IMR-90 (cell line): ENCODE measurements at regions not wholly inside any gene's neighbourhood (a gene's known extent, or its start where the extent isn't known, plus 50 kb on each side); places are given as distances from the start of the nearest gene placed in this dataset.

Source experiments
- ATAC-seq: fragments of 200-7000 bp; cut with Tn5 transposase; 2 replicates; pipeline ENCODE4 v1.9.1; 2020; ENCODE audit warnings: low read depth, mild to moderate bottlenecking, moderate library complexity
- BruUV-seq: library from RNA; stranded (reverse); fragments of 400-500 nt; replicated peaks from 2 replicates; lab custom pipeline; 2021; lab: Mats Ljungman, UMichigan
- CTCF ChIA-PET: fragments of 300-600 bp; formaldehyde crosslinking; extraction: SDS; loops from one replicate; lab custom pipeline; 2021; ENCODE audit warnings: antibody characterized with exemption; lab: Yijun Ruan, JAX
- POLR2A ChIA-PET: fragments of 300-600 bp; sonication (Branson Sonifier 250); formaldehyde crosslinking; loops from one replicate; lab custom pipeline; 2022; ENCODE audit warnings: antibody characterized with exemption; ENCODE audit not compliant: unreplicated experiment; lab: Charles Lee
- DNase-seq: peaks from one replicate; pipeline ENCODE4 v3.0.0; 2013
- H2AFZ ChIP-seq: replicated peaks from 2 replicates; pipeline ENCODE3; 2013; ENCODE audit warnings: low read length, mild to moderate bottlenecking; ENCODE audit not compliant: poor library complexity
- H2AK5ac ChIP-seq: 2 replicates; pipeline ENCODE4 v1.6.1; 2013; ENCODE audit warnings: low read depth, low read length, inconsistent platforms
- H2AK9ac ChIP-seq: replicated peaks from 2 replicates; pipeline ENCODE3; 2013; ENCODE audit warnings: mild to moderate bottlenecking, low read depth, low read length, moderate library complexity; ENCODE audit not compliant: poor library complexity
- H2BK120ac ChIP-seq: 2 replicates; pipeline ENCODE4 v1.6.1; 2013; ENCODE audit warnings: low read depth, low read length, inconsistent platforms
- H2BK15ac ChIP-seq: 3 replicates; pipeline ENCODE4 v1.6.1; 2013; ENCODE audit warnings: low read depth, low read length, inconsistent platforms
- H2BK20ac ChIP-seq: 2 replicates; pipeline ENCODE4 v1.6.1; 2013; ENCODE audit warnings: low read depth, mild to moderate bottlenecking, inconsistent platforms, low read length, moderate library complexity
- H2BK5ac ChIP-seq: 2 replicates; pipeline ENCODE4 v1.6.1; 2013; ENCODE audit warnings: mild to moderate bottlenecking, low read depth, low read length, inconsistent platforms; ENCODE audit not compliant: poor library complexity, severe bottlenecking
- H3K14ac ChIP-seq: replicated peaks from 2 replicates; pipeline ENCODE4 v1.6.1; 2013; ENCODE audit warnings: low read depth, low read length, inconsistent platforms
- H3K18ac ChIP-seq: 2 replicates; pipeline ENCODE4 v1.6.1; 2013; ENCODE audit warnings: low read depth, low read length, control low read depth
- H3K23ac ChIP-seq: 2 replicates; pipeline ENCODE4 v1.6.1; 2013; ENCODE audit warnings: low read depth, low read length, inconsistent platforms
- H3K27ac ChIP-seq: 2 replicates; pipeline ENCODE4 v1.5.1; 2013; ENCODE audit warnings: mild to moderate bottlenecking, control low read depth, low read length; ENCODE audit not compliant: insufficient read depth
- H3K27me3 ChIP-seq: 2 replicates; pipeline ENCODE4 v1.6.1; 2013; ENCODE audit warnings: low read length; ENCODE audit not compliant: control insufficient read depth, insufficient read depth
- H3K36me3 ChIP-seq: 2 replicates; pipeline ENCODE4 v1.6.1; 2013; ENCODE audit warnings: low read length, mixed read lengths; ENCODE audit not compliant: control insufficient read depth, insufficient read depth
- H3K4ac ChIP-seq: 2 replicates; pipeline ENCODE4 v1.6.1; 2013; ENCODE audit warnings: low read depth, low read length, inconsistent platforms
- H3K4me1 ChIP-seq: 2 replicates; pipeline ENCODE4 v1.6.1; 2013; ENCODE audit warnings: low read length, mixed read lengths; ENCODE audit not compliant: control insufficient read depth, insufficient read depth
- H3K4me2 ChIP-seq: 2 replicates; pipeline ENCODE4 v1.6.1; 2013; ENCODE audit warnings: low read depth, mild to moderate bottlenecking, control low read depth, low read length, moderate library complexity
- H3K4me3 ChIP-seq: 2 replicates; pipeline ENCODE4 v1.5.1; 2013; ENCODE audit warnings: low read depth, mild to moderate bottlenecking, control low read depth, low read length, moderate library complexity; ENCODE audit not compliant: insufficient read depth
- H3K56ac ChIP-seq: 2 replicates; pipeline ENCODE4 v1.6.1; 2013; ENCODE audit warnings: low read length, inconsistent platforms; ENCODE audit not compliant: insufficient read depth; ENCODE audit errors: extremely low read depth
- H3K79me1 ChIP-seq, 2 experiments: 2 replicates each; pipeline ENCODE4 v1.6.1; 2013; ENCODE audit warnings: low read length in 2 of 2, inconsistent platforms in 1 of 2, low read depth in 1 of 2
- H3K9ac ChIP-seq: 2 replicates; pipeline ENCODE4 v1.6.1; 2013; ENCODE audit warnings: low read depth, low read length, control low read depth
- H3K9me1 ChIP-seq: 2 replicates; pipeline ENCODE4 v1.6.1; 2013; ENCODE audit warnings: low read length, inconsistent platforms; ENCODE audit not compliant: insufficient read depth
- H3K9me3 ChIP-seq: 2 replicates; pipeline ENCODE4 v1.6.1; 2013; ENCODE audit warnings: low read length; ENCODE audit not compliant: control insufficient read depth, insufficient read depth
- H4K20me1 ChIP-seq: 2 replicates; pipeline ENCODE4 v1.6.1; 2013; ENCODE audit warnings: low read length, inconsistent platforms; ENCODE audit not compliant: insufficient read depth
- H4K5ac ChIP-seq: 2 replicates; pipeline ENCODE4 v1.6.1; 2013; ENCODE audit warnings: mild to moderate bottlenecking, low read depth, low read length, control low read depth
- H4K8ac ChIP-seq, 2 experiments: 2 replicates each; pipeline ENCODE4 v1.6.1; 2013; ENCODE audit warnings: low read depth in 2 of 2, low read length in 2 of 2, control low read depth in 1 of 2, inconsistent platforms in 1 of 2
- H4K91ac ChIP-seq: 2 replicates; pipeline ENCODE4 v1.6.1; 2013; ENCODE audit warnings: low read depth, low read length, inconsistent platforms; ENCODE audit not compliant: insufficient read depth
- BHLHE40 ChIP-seq: fragments of 150-350 bp; IDR thresholded peaks from 2 replicates; pipeline ENCODE4 v1.6.1; 2016; ENCODE audit warnings: mild to moderate bottlenecking, low read depth, low read length
- CEBPB ChIP-seq: IDR thresholded peaks from 2 replicates; pipeline ENCODE4 v1.6.1; 2012; ENCODE audit warnings: low read depth, low read length, improper control_type of control experiment
- ELK1 ChIP-seq: fragments of 150-350 bp; IDR thresholded peaks from 2 replicates; pipeline ENCODE4 v1.6.1; 2016; ENCODE audit warnings: low read depth, mild to moderate bottlenecking, low read length, moderate library complexity, borderline replicate concordance
- USF2 ChIP-seq: fragments of 150-350 bp; IDR thresholded peaks from 2 replicates; pipeline ENCODE4 v1.6.1; 2017; ENCODE audit warnings: mild to moderate bottlenecking, antibody characterized with exemption, low read length, low read depth
- WGBS, 2 experiments: methylation state at CpG; one replicate each; pipeline versions ENCODE4 v1.1.5 to v1.1.7; 2013; ENCODE audit warnings: missing lambda C conversion rate in 2 of 2; ENCODE audit not compliant: insufficient read length in 1 of 2; ENCODE audit errors: extremely low coverage in 2 of 2; 5-methylcytosine and 5-hydroxymethylcytosine counted together
- dilution Hi-C: fragments of 300-500 bp; cut with HindIII; formaldehyde crosslinking; loops from one replicate; pipeline ENCODE4 v1.14.3; 2018; ENCODE audit warnings: low sequenced_read_pairs; ENCODE audit not compliant: unreplicated experiment
- in situ Hi-C: fragments of 300-500 bp; cut with MboI; formaldehyde crosslinking; loops from 3 replicates; pipeline ENCODE4 v1.14.3; 2019; ENCODE audit warnings: low sequenced_read_pairs, inconsistent platforms, mixed read lengths
- intact Hi-C: fragments of 100-400 bp; cut with micrococcal nuclease; formaldehyde crosslinking; loops from 2 replicates; pipeline ENCODE4 v1.10.0; 2022

- no peak overlapping the region for H3K23ac ChIP-seq
Observed at GRCh38 chr13:71171740-71172139, 695.3 kb downstream of the DACH1 start.

More at GRCh38 chr13:71171740-71172139, 695.3 kb downstream of the DACH1 start:
- no peaks in the 10 kb centered on the region for H3K79me1 ChIP-seq
- H2BK5ac ChIP-seq, result no peak overlapping the region
- no peak overlapping the region for H2BK15ac ChIP-seq
- intact Hi-C loops, result no loop called here
- H2AFZ ChIP-seq, result no peak overlapping the region
- H3K9me1 ChIP-seq, result no peaks in the 10 kb centered on the region
- dilution Hi-C loops, result no loop called here
- no peak overlapping the region for H2AK5ac ChIP-seq
- H3K14ac ChIP-seq, result no peak overlapping the region
- no TSS peak for BruUV-seq
- H3K9me3 ChIP-seq, result peaks cover 2% of the 10 kb centered on the region; the same call in 1 of the 2 replicates
- H3K4me1 ChIP-seq, result no peaks in the 10 kb centered on the region
- no peaks in the 10 kb centered on the region for H3K36me3 ChIP-seq
- H3K27me3 ChIP-seq, result no peaks in the 10 kb centered on the region
- POLR2A ChIA-PET, result no interaction called here
- no peak overlapping the region for H3K56ac ChIP-seq
- no peak for DNase-seq
- H3K9ac ChIP-seq, result no peak overlapping the region
- TF ChIP-seq BHLHE40 (no peak), ELK1 (no peak), USF2 (no peak), CEBPB (no peak)
- H3K27ac ChIP-seq, result no peak overlapping the region
- H4K5ac ChIP-seq, result no peak overlapping the region
- H4K91ac ChIP-seq, result no peak overlapping the region
- no peak overlapping the region for H3K4ac ChIP-seq
- no peak overlapping the region for H3K18ac ChIP-seq
- no peak overlapping the region for H2AK9ac ChIP-seq
- no peak for ATAC-seq
- H4K20me1 ChIP-seq, result no peaks in the 10 kb centered on the region
- no peak overlapping the region for H3K4me2 ChIP-seq
- no peak overlapping the region for H2BK20ac ChIP-seq
- in situ Hi-C loops, result no loop called here
- no CpG with 5 or more reads among the region's 4 CpGs for WGBS, 2 experiments
- CTCF ChIA-PET, result no interaction called here
- no peak overlapping the region for H3K4me3 ChIP-seq
- H4K8ac ChIP-seq, result no peak overlapping the region
- no peak overlapping the region for H2BK120ac ChIP-seq
